ENCODE measurements at regions not wholly inside any gene's neighbourhood (a gene's known extent, or its start where the extent isn't known, plus 50 kb on each side); places are given as distances from the start of the nearest gene placed in this dataset.

GRCh38 chr5:120901199-120901598 lies 437.1 kb downstream of the PRR16 start:
- no peaks in the 10 kb centered on the region for H3F3A ChIP-seq (ENCODE audit: insufficient read depth)
- H2AFZ ChIP-seq (ENCODE audit: low read depth, low read length, severe bottlenecking), result no peak overlapping the region
- no peak overlapping the region for H3K27ac ChIP-seq (ENCODE audit: low read depth, low read length)
- H3K9ac ChIP-seq (ENCODE audit: low read length), result no peak overlapping the region
- H3K4me3 ChIP-seq (ENCODE audit: insufficient read depth, low read length, poor library complexity, severe bottlenecking), result no peak overlapping the region
- H3K4me2 ChIP-seq (ENCODE audit: low read depth, low read length, poor library complexity, severe bottlenecking), result no peak overlapping the region
- no peaks in the 10 kb centered on the region for H3K36me3 ChIP-seq (ENCODE audit: low read length)
- no peak for TF ChIP-seq EZH2phosphoT487 (conservative IDR thresholded peaks at IDR 0.05; ENCODE audit: low read length)
- TF ChIP-seq, protein P1, sequence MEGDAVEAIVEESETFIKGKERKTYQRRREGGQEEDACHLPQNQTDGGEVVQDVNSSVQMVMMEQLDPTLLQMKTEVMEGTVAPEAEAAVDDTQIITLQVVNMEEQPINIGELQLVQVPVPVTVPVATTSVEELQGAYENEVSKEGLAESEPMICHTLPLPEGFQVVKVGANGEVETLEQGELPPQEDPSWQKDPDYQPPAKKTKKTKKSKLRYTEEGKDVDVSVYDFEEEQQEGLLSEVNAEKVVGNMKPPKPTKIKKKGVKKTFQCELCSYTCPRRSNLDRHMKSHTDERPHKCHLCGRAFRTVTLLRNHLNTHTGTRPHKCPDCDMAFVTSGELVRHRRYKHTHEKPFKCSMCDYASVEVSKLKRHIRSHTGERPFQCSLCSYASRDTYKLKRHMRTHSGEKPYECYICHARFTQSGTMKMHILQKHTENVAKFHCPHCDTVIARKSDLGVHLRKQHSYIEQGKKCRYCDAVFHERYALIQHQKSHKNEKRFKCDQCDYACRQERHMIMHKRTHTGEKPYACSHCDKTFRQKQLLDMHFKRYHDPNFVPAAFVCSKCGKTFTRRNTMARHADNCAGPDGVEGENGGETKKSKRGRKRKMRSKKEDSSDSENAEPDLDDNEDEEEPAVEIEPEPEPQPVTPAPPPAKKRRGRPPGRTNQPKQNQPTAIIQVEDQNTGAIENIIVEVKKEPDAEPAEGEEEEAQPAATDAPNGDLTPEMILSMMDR (IDR thresholded peaks at IDR 0.05; ENCODE audit: insufficient read depth, low read length, poor library complexity, severe bottlenecking), result no peak
- H3K9me3 ChIP-seq (ENCODE audit: insufficient read depth, low read length), result no peaks in the 10 kb centered on the region
- H3K27me3 ChIP-seq (ENCODE audit: low read length), result no peaks in the 10 kb centered on the region
- no peaks in the 10 kb centered on the region for H4K20me1 ChIP-seq (ENCODE audit: low read depth, low read length)
- H3K9me2 ChIP-seq (replicated peaks; ENCODE audit: insufficient read depth, low read length), result no peaks in the 10 kb centered on the region
- H3K79me2 ChIP-seq (ENCODE audit: insufficient read depth, low read length), result no peaks in the 10 kb centered on the region

DNA sequence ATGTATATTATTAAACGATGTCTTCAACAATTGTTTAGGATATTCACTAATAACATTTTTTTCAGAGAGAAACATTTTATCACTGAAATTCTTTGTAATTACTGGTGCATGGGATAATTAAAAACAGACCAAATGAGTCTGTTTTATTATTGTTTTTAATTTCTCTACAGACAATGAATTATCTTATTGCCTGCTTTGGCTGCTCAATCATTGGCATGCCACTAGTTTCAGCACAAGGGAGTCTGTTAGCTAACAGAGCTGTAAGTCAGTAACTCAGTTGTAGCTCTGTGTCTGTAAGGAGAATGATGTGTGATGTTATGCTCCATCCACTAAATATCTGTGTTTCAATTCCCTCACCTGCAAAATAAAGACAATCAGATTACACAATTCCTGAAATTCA lies 443.9 kb downstream of the PRR16 start:
- TF ChIP-seq, protein P1 (IDR thresholded peaks at IDR 0.05; ENCODE audit: insufficient read depth, low read length, poor library complexity, severe bottlenecking), result no peak
- no peak for TF ChIP-seq EZH2phosphoT487 (conservative IDR thresholded peaks at IDR 0.05; ENCODE audit: low read length)
- no peak overlapping the region for H2AFZ ChIP-seq (ENCODE audit: low read depth, low read length, severe bottlenecking)
- no peaks in the 10 kb centered on the region for H3K9me2 ChIP-seq (replicated peaks; ENCODE audit: insufficient read depth, low read length)
- no peak overlapping the region for H3K4me2 ChIP-seq (ENCODE audit: low read depth, low read length, poor library complexity, severe bottlenecking)
- no peaks in the 10 kb centered on the region for H3K36me3 ChIP-seq (ENCODE audit: low read length)
- no peaks in the 10 kb centered on the region for H3K79me2 ChIP-seq (ENCODE audit: insufficient read depth, low read length)
- H4K20me1 ChIP-seq (ENCODE audit: low read depth, low read length), result no peaks in the 10 kb centered on the region
- H3K27ac ChIP-seq (ENCODE audit: low read depth, low read length), result no peak overlapping the region
- no peak overlapping the region for H3K4me3 ChIP-seq (ENCODE audit: insufficient read depth, low read length, poor library complexity, severe bottlenecking)
- no peak overlapping the region for H3K9ac ChIP-seq (ENCODE audit: low read length)
- no peaks in the 10 kb centered on the region for H3K9me3 ChIP-seq (ENCODE audit: insufficient read depth, low read length)
- no peaks in the 10 kb centered on the region for H3K27me3 ChIP-seq (ENCODE audit: low read length)
- H3F3A ChIP-seq (ENCODE audit: insufficient read depth), result no peaks in the 10 kb centered on the region

DNA sequence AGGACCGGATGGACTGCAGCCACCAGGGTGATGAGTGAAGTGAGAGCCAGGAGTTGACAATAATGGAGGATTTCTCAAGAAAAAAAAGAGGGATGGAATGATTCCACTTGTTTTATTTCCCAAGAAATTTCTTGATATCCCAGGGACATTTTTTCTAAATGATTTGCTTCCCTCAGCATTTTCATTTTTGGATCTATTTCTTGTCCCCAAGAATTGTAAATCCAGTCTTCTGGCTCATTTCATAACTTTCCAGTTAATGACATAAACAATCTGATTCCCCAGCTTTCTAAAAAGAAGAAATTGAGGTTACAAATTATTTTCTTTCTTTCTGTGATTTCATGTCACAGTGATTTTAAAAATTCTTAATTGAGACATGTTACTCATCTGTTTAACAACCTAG lies 446.5 kb downstream of the PRR16 start:
- Histone ChIP-seq H3K79me2 (ENCODE audit: insufficient read depth, low read length) (no peaks in the 10 kb centered on the region), H4K20me1 (ENCODE audit: low read depth, low read length) (no peaks in the 10 kb centered on the region), H3K9ac (ENCODE audit: low read length) (no peak overlapping the region), H2AFZ (ENCODE audit: low read depth, low read length, severe bottlenecking) (no peak overlapping the region), H3K4me3 (ENCODE audit: insufficient read depth, low read length, poor library complexity, severe bottlenecking) (no peak overlapping the region), H3K9me3 (ENCODE audit: insufficient read depth, low read length) (no peaks in the 10 kb centered on the region), H3F3A (ENCODE audit: insufficient read depth) (no peaks in the 10 kb centered on the region), H3K4me2 (ENCODE audit: low read depth, low read length, poor library complexity, severe bottlenecking) (no peak overlapping the region), H3K9me2 (replicated peaks; ENCODE audit: insufficient read depth, low read length) (no peaks in the 10 kb centered on the region), H3K36me3 (ENCODE audit: low read length) (no peaks in the 10 kb centered on the region), H3K27ac (ENCODE audit: low read depth, low read length) (no peak overlapping the region), H3K27me3 (ENCODE audit: low read length) (no peaks in the 10 kb centered on the region)
- TF ChIP-seq, protein P1 (IDR thresholded peaks at IDR 0.05; ENCODE audit: insufficient read depth, low read length, poor library complexity, severe bottlenecking), result no peak
- TF ChIP-seq EZH2phosphoT487 (conservative IDR thresholded peaks at IDR 0.05; ENCODE audit: low read length), result no peak

Measured in SU-DHL-6 (cell line).